Left lobe of liver (tissue), 2 donors: ENCODE measurements at regions not wholly inside any gene's neighbourhood (a gene's known extent, or its start where the extent isn't known, plus 50 kb on each side); places are given as distances from the start of the nearest gene placed in this dataset.
"Not testable (repeated sequence)": the region's sequence is repeated elsewhere in the genome, so short reads cannot be mapped to it uniquely, and the experiment has no call there.

ENCODE experiments used
- ATAC-seq: fragments of 200-7000 bp; cut with Tn5 transposase; one replicate; pipeline ENCODE4 v1.9.1; 2020; ENCODE audit warnings: mild to moderate bottlenecking, moderate library complexity
- DNase-seq: peaks from one replicate; pipeline ENCODE4 v3.0.0-alpha.2; 2020; ENCODE audit warnings: low spot score
- donor health status: DM: no; HTN: no; CAD: no; lungs with moderate emphysema.
- donor health status: DM: no; HTN: yes; CAD: no.

DNA sequence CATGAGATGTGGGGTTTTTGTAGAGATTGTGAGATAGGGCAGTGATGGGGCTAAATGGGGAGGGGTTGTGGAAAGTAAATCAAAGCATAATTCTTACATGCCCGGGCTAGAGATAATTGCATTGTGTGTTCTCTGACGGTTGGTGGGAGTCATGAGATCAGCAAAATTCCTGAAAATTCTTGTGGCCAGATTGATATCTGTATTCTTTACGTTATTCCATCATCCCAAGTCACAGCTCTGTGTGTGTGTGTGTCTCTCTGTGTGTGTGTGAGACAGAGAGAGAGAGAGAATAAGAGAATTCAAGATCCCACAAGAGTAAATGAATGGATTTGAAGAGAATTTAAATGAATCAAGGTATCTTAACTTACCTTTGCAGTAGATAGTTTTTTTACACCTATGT is 138.6 kb upstream of the ARHGAP20 start:
- no peak for DNase-seq

DNA sequence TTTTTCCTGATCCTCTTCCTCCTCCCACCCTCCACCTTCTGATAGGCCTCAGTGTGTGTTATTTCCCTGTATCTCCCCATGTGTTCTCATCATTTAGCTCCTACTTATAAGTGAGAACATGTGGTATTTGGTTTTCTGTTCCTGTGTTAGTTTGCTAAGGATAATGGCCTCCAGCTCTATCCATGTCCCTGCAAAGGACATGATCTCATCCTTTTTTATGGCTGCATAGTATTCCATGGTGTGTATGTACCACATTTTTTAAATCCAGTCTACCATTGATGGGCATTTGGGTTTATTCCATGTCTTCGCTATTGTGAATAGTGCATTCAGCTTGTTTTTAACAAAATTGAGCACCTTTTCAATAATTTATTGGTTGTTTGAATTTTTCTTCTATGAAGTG is 130.8 kb upstream of the ARHGAP20 start:
- not testable (repeated sequence) for DNase-seq, ATAC-seq

More for the DNA sequence above, 138.6 kb upstream of the ARHGAP20 start:
- ATAC-seq = no peak

DNA sequence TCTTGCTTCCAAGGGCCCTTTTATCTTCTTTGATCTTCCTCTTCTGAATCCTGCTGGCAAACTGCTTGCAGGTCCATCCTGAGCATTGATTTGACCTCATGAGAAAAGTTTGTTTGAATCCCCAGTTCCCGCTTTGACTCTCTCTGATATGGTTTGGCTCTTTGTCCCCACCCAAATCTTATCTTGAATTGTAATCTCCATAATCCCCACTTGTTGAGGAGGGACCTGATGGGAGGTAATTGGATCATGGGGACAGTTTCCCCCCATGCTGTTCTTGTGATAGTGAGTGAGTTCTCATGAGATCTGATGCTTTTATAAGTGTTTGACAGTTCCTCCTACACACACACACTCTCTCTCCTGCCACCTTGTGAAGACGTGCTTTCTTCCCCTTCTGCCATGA is 126.6 kb upstream of the ARHGAP20 start:
- ATAC-seq = no peak
- no peak for DNase-seq

DNA sequence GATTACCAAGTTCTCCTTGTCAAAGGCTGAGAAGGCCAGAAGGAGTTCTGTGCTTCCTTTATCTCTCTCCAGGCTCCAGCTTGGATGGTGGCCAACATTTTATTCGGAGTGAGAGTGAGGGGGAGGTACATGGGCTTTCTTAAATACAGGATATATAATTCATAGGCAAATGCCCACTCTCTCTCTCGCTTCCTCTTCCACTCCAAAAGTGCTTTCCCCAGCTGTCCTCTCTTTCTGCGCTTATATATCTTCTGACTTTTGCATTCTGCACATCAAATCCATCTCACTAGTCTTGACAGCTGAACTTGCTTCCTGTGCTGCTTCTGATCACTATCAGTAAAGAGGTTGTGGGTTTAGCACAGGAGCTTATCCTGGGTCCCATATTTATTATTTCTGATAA is 125.4 kb upstream of the ARHGAP20 start:
- no peak for DNase-seq

DNA sequence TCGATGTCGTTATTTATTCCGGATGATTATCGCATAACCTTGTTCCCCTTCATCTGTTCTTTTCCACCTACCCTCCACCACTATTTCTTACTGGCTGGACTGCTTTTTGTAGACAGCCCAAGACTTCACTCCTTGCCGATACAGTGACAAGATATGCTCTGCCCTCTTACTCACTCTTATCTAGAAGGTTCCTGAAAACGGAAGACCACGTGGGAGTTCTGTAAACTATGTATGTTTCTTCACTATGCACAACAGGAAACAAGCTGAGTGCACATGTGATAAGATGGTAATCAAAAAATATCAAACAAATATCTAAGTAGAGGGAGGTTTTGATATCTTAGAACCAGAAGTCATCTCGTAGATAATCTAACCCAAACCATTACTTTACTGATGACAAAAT is 122.9 kb upstream of the ARHGAP20 start:
- DNase-seq (no peak), ATAC-seq (no peak)

More for the DNA sequence above, 125.4 kb upstream of the ARHGAP20 start:
- ATAC-seq = no peak

DNA sequence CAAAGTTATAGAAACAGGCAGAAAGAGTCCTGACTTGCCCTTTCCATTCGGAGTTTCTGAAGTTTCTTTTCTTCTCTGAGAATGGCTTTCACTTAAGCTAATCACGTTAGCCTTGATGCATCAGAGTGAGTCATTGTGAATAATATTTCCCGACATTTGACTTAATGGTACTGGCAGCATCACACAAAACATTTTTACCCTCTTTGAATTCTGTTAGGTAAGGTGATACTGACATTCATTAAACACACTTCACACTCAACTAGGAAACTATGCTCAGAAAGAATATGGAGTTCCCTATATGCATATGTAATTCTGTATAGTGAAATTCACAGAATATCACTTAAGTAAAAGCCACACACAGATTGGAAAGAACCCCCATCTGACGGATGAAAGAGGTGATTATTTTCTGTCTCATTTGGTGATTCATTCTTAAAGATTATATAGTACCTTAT is 120.8 kb upstream of the ARHGAP20 start:
- DNase-seq (no peak), ATAC-seq (no peak)

DNA sequence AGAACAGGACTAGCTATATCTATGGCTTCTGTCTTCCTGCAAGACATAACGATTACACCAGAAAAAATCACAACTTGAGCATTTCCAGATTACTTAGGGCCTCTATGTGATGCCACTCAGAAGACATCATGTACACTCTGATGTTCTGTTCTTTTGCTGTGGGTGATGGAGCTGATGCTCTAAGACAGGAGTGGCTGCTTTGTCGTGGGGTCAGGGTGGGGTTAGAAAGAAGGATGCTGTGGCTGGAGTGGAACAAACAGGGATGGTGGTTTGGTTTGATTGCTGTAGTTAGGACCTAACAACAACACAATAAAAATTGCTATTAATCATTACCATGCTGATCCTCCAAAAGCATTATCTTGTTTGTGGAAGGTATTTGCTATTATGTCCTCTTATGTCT is 120.3 kb upstream of the ARHGAP20 start:
- ATAC-seq (no peak), DNase-seq (no peak)

DNA sequence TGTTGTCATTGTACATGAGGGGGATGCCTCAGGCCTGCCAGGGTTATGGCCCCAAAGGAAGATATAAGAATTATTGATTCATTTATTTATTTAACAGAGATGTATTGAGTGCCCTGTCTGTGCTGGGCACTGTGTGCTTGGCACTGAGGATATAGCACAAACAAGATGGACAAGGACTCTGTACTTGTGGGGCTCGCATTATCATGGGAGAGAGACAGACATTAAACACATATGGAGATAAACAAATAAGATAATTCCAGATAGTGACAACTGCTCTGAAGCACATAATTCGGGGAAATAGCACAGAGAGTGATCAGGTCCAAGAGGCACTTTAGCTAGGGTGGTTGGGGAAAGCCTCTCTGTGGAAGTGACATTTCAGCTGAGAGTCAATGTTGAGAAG is 119.8 kb upstream of the ARHGAP20 start:
- no peak for DNase-seq
- ATAC-seq = no peak

DNA sequence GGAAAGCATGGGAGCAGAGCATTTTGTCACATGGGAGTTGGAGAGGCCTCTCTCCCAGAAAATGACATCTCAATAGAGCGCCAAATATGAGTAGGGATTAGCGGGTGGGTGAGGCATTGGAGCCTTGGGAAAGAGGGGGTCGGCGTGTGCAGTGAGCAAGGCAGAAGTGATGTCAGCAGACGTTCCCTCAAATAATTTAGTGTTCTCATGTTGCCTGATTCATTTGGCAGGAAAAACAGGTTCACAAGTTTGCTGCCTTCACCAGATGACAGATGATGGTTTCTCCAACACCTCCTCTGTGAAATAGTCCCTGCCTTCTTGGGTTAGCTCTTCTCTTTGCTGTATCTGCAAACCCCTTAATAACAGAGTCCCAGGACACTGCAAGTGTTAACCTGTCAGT is 118.5 kb upstream of the ARHGAP20 start:
- DNase-seq (no peak), ATAC-seq (no peak)

DNA sequence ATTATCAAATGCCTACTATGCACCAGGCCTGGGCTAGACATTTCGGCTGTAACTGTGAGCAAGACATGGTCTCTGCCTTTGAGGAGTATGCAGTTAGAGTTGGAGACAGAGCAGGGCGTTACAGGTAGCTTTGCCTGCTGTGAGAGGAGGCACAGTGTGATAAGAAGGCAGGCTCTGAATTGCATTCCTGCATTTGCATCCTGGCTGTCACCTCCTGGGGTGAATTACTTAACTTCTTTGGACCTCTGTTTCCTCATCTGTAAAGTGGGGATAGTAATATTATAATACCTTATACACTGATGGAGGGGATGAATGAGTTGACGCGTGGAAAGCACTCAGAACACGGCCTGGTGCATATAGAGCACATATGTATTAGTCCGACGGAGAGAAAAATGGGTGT is 118.1 kb upstream of the ARHGAP20 start:
- no peak for ATAC-seq
- DNase-seq = no peak

DNA sequence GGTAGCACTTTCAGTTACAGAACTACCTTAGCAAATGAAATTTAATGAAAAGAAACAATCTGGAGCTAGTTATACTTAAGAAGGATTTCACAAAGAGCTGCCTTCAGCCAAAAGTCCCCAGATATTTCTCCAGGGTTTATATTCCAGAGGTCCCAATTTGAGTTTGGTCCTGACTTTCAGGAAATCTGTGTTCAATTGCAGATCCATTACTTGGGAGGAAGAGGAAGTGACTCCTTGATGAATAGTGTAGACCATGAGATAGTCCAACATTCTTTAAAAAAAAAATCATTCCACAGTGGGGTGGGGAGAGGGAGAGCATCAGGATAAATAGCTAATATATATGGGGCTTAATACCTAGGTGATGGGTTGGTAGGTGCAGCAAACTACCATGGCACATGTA is 117.6 kb upstream of the ARHGAP20 start:
- ATAC-seq (no peak), DNase-seq (no peak)

DNA sequence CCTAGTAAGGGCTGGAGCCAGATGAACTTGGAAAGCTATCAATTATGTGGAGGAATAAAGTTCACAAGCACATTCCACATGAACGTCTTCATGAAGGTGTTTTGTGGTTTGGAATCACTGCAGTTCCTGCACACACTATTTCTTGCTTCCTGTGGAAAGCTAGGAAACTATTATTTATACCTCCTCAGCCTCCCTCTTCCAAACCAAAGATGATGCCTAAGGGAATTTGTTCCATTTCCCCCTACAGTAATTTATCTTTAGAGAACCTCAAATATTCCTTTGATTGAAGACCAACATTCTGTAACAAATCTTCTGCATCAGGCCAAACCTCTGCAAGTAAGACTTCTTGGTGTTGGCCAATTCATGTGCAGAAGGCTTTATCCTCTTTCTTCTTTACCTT is 115.8 kb upstream of the ARHGAP20 start:
- DNase-seq (no peak), ATAC-seq (no peak)

DNA sequence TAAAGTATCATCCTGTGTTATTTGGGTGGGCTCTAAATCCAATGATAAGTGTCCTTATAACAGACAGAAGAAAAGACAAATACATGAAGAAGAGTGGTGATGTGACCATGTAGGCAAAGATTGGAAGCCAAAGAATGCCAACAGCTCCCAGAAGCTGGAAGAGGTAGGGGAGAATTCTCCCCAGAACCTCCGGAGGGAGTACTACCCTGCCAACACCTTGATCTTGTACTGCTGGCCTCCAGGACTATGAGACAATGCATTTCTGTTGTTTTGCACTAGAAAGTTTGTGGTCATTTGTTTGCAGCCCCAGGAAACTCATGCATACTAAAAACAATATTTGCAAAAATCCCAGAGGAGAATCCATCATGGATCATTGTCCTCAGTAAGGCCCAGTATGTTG is 115.0 kb upstream of the ARHGAP20 start:
- no peak for ATAC-seq

DNA sequence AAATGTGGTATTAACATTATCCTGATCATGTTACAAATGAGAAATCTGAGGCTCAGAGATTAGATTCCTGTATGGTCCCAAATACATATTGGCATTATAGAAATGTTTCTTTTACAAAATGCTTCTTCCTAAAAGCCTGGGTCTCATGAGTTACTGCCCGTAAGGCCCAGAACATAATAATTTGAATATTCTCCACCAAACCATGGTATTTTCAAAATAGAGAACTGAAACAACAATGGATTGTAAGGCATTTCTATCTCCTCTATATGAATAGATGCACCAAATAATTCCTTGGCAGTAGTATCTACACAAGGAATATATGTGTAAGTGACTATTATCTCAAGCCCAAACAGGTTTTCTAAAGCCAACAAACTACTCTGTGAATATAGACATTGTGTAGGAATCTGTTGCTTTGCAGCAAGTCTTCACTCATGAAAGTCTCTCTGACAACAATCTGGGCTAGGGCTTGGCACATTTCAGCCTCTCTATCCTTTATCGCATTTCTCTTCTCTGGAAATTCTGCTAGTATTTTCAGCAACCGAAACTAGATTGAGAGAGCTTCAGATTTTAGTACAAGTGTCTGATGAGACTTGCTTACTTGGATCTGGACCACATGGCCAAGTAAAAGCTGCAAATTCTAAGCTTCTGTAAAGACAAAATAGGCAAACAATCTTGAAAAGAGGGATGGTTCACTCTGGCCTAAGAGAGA is 112.8 kb upstream of the ARHGAP20 start:
- DNase-seq = no peak
- ATAC-seq = no peak

More for the DNA sequence above, 115.0 kb upstream of the ARHGAP20 start:
- DNase-seq = no peak

DNA sequence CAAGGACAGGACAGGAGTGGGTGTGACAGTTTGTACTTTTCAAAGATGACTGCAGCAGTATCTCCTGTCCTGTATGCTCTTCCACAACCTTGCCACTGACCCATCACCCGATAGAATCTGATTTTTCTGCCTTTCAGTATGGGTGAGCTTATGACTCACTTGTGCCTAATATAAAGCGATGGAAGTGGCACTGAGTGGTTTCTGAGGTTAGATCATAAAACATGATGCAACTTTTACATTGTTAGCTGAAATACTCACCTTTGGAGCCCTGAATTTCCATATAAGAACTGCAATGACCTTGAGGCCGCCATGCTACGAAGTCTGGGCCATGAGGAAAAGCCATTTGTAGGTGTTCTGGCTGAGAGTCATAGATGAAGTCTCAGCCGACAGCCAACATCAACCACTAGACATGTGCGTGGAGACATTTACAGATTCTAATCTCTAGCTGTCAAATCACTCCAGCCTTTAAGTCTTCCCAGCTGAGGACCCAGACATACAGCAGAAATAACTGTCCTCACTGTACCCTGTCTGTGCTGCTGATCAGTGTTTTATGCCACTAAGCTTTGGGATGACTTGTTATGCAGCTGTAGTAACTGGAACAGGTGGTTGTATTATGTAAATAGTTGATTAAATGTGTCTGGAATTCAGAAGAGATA is 105.9 kb upstream of the ARHGAP20 start:
- no peak for DNase-seq
- ATAC-seq = no peak

DNA sequence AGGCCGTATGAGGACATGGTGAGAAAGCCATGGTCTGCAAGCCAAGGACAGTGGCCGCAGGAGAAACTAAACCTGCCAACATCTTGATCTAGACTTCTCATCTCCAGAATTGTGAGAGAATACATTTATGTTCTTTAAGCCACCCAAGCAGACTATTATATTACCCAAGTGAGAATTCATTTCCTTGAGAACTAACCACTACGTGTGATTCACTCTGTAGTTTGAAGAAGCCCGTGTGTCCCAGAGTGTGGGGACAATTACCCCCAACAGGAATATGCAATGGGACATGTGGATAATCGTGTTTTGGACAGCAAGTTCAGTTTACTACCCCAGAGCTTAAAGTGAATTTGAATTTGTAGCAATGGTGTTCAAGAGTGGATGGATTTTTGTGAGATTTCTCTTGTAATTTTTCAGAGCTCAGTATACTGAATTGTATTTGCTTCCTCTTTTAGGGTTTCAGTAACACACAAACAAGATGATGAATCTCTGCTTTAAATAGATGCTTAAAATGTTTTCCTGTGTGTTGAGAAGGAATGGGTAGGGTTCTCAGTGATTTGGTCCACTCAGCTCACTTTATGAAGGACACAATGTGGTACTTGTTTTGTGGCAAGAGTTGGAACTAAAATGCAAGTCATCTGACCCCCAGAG is 100.0 kb upstream of the ARHGAP20 start:
- ATAC-seq = no peak
- DNase-seq = no peak

DNA sequence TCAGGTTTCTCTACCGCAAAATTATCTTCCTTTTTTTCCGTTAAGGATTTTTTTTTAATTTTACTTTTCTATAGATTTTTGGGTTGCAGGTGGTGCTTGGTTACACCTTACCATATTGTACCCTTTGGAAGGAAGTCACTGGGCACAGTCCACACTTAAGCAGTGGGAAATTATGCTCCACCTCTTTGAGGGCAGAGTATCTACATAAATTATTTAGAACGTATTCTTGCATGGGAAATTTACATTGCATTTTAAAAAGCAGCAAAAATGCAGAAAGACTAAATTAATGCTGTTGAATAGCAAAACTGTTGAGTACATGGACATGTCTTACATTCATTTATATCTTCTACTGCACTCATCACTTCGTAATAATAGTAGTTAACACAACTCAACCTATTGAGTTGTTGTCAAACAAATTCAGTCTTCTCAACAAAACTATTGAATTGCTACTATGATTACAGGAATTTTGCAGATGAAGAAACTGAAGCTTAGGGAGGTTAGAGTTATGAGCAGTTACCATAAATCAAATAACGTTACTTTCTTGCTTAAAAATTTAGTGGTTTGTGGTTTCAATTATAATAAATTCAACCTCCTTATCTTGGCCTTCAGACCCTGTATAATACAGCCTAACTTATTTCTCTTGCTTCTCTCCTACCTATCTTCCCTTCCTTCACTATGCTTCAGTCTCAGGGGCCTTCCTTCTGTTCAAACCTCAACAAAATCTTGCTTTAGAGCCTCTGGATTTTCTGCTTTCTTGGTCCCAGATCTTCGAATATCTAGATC is 97.4 kb upstream of the ARHGAP20 start:
- no peak for ATAC-seq
- no peak for DNase-seq

DNA sequence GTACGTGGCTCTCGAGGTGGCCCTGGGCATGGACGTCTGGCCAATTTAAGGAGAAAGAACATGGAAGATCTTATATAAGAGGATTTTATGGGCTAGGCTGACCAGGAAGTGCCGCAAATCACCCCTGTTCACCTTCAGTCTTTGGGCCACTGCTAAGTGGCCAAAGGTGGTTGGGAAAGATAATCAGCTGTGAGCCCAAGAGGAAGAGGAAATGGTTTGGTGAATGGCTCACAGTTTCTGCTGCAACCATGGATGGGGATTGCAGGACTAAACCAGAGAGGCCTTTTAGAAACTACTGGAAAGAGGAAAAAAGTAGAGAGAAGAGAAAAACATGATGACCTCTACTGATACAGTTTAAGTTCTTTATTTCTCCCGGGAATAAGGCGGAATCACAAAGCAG is 96.0 kb upstream of the ARHGAP20 start:
- DNase-seq (no peak), ATAC-seq (no peak)

DNA sequence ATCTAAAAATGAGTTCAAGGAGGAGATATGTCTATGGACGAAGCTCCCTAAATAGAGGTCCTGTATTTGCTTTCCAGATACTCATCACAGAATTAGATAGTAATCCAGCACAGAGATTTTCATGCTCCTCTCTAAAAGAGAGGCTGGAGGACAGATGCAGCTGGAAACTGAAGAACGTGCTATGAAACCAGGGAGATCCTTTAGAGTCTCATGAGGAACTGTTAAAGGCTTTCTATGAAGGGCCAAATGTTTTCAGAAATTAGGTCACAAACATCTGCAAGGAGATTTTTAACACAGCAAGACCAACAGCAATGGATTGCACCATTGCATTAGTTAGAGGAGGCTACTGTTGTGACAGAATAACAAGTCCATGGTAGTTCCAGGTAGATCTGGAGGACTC is 95.6 kb upstream of the ARHGAP20 start:
- ATAC-seq (no peak), DNase-seq (no peak)

DNA sequence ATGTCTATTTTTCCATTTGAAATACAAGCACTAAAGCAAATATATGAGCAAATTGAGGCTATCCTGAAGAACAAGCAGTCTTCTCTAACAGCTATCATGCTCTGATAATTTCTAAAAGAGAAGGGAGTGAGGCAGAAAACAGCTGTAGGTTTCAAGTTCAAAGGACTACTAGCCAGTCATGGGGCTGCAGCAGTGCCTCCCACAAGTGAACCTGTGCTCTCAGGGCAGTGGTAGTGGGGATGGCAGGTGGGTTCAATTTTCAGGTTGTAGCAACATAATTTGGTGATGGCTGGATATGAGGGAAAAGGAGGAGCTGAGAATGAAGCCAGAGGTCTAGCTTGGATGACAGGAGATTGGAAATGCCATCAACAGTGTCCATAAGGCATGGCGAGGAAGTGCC is 93.5 kb upstream of the ARHGAP20 start:
- DNase-seq (no peak), ATAC-seq (no peak)

DNA sequence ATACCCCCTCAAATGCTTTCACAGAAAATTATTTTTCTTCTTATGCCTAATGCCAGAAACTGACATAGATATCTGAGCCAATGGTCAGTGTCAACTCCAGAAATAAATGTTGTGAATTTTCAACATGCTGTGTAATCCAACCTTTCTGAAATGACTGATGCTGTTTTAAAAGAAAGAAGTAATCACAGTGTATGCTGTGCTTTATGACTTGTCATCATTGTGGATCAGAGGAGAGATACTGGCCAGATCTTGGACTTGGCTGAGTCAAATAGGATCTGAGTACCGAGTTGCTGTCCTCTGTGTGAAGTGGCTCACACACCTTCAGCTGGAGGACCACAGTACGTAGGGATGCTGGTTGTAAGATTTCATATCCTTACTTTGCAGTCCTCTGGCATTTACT is 89.9 kb upstream of the ARHGAP20 start:
- ATAC-seq (no peak), DNase-seq (no peak)
